ENCODE measurements at regions not wholly inside any gene's neighbourhood (a gene's known extent, or its start where the extent isn't known, plus 50 kb on each side); places are given as distances from the start of the nearest gene placed in this dataset.
"Not testable (repeated sequence)": the region's sequence is repeated elsewhere in the genome, so short reads cannot be mapped to it uniquely, and the experiment has no call there.

GRCh38 chr3:164360078-164360578, 718.2 kb downstream of the SI start:
- H3K27ac ChIP-seq: no peak overlapping the region
- H3K4me3 ChIP-seq: no peak overlapping the region
- H3K36me3 ChIP-seq (ENCODE audit: insufficient read depth in 1 of 2, low read depth in 1 of 2): no peaks in the 10 kb centered on the region
- H3K27me3 ChIP-seq (ENCODE audit: insufficient read depth in 3 of 3, low read length in 2 of 3): no peaks in the 10 kb centered on the region
- TF ChIP-seq CTCF (IDR thresholded peaks at IDR 0.05): no peak
- no peaks in the 10 kb centered on the region for H3K4me1 ChIP-seq
- 84 to 93% (median 84%) methylated on average over 10 of the region's 10 CpGs for WGBS, 3 donors
- DNase-seq (no peak), ATAC-seq (no peak)
- intact Hi-C loops (cut with DNase I): no loop called here
- no peaks in the 10 kb centered on the region for H3K9me3 ChIP-seq

- no peak for DNase-seq
These were observed 725.3 kb downstream of the SI start for GRCh38 chr3:164352991-164353390.

GRCh38 chr3:164351131-164351530, 727.2 kb downstream of the SI start:
- H3K27me3 ChIP-seq (ENCODE audit: insufficient read depth in 3 of 3, low read length in 2 of 3): no peaks in the 10 kb centered on the region
- no peak overlapping the region for H3K4me3 ChIP-seq
- intact Hi-C loops (cut with DNase I): no loop called here
- no peaks in the 10 kb centered on the region for H3K36me3 ChIP-seq (ENCODE audit: insufficient read depth in 1 of 2, low read depth in 1 of 2)
- no peaks in the 10 kb centered on the region for H3K4me1 ChIP-seq
- H3K27ac ChIP-seq: no peak overlapping the region
- H3K9me3 ChIP-seq: no peaks in the 10 kb centered on the region
- ATAC-seq (no peak), DNase-seq (no peak)
- no peak for TF ChIP-seq CTCF (IDR thresholded peaks at IDR 0.05)

More at GRCh38 chr3:164352991-164353390, 725.3 kb downstream of the SI start:
- TF ChIP-seq CTCF (IDR thresholded peaks at IDR 0.05): no peak
- H3K4me1 ChIP-seq: no peaks in the 10 kb centered on the region
- no peaks in the 10 kb centered on the region for H3K27me3 ChIP-seq (ENCODE audit: insufficient read depth in 3 of 3, low read length in 2 of 3)
- no peak overlapping the region for H3K4me3 ChIP-seq
- intact Hi-C loops (cut with DNase I): no loop called here
- no peak overlapping the region for H3K27ac ChIP-seq
- no peak for ATAC-seq
- H3K9me3 ChIP-seq: no peaks in the 10 kb centered on the region
- no peaks in the 10 kb centered on the region for H3K36me3 ChIP-seq (ENCODE audit: insufficient read depth in 1 of 2, low read depth in 1 of 2)

- ATAC-seq: not testable (repeated sequence)
These were observed 736.1 kb downstream of the SI start for GRCh38 chr3:164342206-164342605.

GRCh38 chr3:164341086-164341485, 737.2 kb downstream of the SI start:
- TF ChIP-seq CTCF (IDR thresholded peaks at IDR 0.05): no peak
- no peak overlapping the region for H3K27ac ChIP-seq
- intact Hi-C loops (cut with DNase I): no loop called here
- H3K36me3 ChIP-seq (ENCODE audit: insufficient read depth in 1 of 2, low read depth in 1 of 2): no peaks in the 10 kb centered on the region
- no peak overlapping the region for H3K4me3 ChIP-seq
- no peaks in the 10 kb centered on the region for H3K9me3 ChIP-seq
- DNase-seq: no peak
- H3K27me3 ChIP-seq (ENCODE audit: insufficient read depth in 3 of 3, low read length in 2 of 3): no peaks in the 10 kb centered on the region
- ATAC-seq: no peak
- 91 to 93% (median 91%) methylated on average over 20 of the region's 20 CpGs for WGBS, 3 donors
- no peaks in the 10 kb centered on the region for H3K4me1 ChIP-seq

More at GRCh38 chr3:164342206-164342605, 736.1 kb downstream of the SI start:
- H3K4me1 ChIP-seq; H3K27me3 ChIP-seq (ENCODE audit: insufficient read depth in 3 of 3, low read length in 2 of 3); H3K27ac ChIP-seq; DNase-seq; H3K36me3 ChIP-seq (ENCODE audit: insufficient read depth in 1 of 2, low read depth in 1 of 2); intact Hi-C loops (cut with DNase I); H3K9me3 ChIP-seq; H3K4me3 ChIP-seq: not testable (repeated sequence)
- 72 to 77% (median 74%) methylated on average over 5 of the region's 5 CpGs for WGBS, 3 donors

Measured in psoas muscle (tissue), 7 donors.